NT2/D1 (cell line): ENCODE measurements at regions not wholly inside any gene's neighbourhood (a gene's known extent, or its start where the extent isn't known, plus 50 kb on each side); places are given as distances from the start of the nearest gene placed in this dataset.
"Not testable (repeated sequence)": the region's sequence is repeated elsewhere in the genome, so short reads cannot be mapped to it uniquely, and the experiment has no call there.

ENCODE experiments used
- SUZ12 ChIP-seq: IDR thresholded peaks from 2 replicates; pipeline ENCODE4 v1.6.1; 2011; ENCODE audit not compliant: insufficient read length, insufficient read depth; ENCODE audit errors: extremely low read depth
- ZNF274 ChIP-seq: IDR thresholded peaks from 2 replicates; pipeline ENCODE4 v1.6.1; 2011; ENCODE audit warnings: mild to moderate bottlenecking, low read depth, low read length

DNA sequence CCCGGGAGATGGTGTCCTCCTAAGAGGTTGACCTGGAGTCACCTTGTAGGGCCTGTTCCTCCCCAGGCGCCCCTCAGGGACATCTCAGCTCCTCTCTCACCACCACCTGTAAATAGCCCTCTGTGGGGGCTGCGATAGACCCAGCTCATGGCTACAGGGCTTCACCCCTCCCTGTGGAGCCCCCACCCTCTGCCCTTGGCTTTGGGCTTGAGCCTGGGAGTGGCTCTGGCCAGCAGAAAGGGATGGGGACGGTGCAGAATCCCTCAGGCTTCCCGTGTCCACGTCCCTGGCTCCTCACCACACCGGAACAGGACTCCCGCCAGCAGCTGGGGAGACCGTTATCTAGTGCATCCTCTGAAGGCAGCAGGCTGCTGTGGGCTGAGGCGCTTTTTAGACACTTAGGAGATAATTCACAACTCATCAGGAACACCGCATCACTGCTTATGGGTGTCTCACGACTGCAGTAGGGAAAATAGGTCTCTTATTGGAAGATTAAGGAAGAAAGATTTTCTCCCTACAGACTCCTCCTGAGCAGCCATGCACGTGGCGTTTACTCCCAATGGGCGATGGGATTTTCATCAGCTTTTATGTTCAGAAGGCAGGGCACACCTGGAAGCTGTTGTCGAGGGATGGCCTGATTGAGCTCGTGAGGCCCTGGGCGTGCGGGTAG is 253.1 kb downstream of the ADGRD1 start:
- TF ChIP-seq SUZ12, ZNF274: not testable (repeated sequence)
